Stimulated activated memory B cell treated with anti-CD40 and anti-IgM and Interleukin-4, amounts not matched to agents 10 μg/mL and 1 μg/mL and 100 μg/mL, for 72 hours (primary cell): ENCODE measurements at regions not wholly inside any gene's neighbourhood (a gene's known extent, or its start where the extent isn't known, plus 50 kb on each side); places are given as distances from the start of the nearest gene placed in this dataset.

Experiments
- ATAC-seq: fragments of 150-1000 bp; cut with Tn5 transposase; 2 replicates; pipeline ENCODE4 v1.10.0; 2021
- H3K27ac Mint-ChIP-seq: one replicate; pipeline ENCODE4 v1.8.0; 2022; ENCODE audit warnings: mild to moderate bottlenecking, mixed read lengths
- H3K27me3 Mint-ChIP-seq: one replicate; pipeline ENCODE4 v1.8.0; 2022; ENCODE audit warnings: mixed read lengths
- H3K36me3 Mint-ChIP-seq: one replicate; pipeline ENCODE4 v1.8.0; 2022; ENCODE audit warnings: mixed read lengths
- H3K4me1 Mint-ChIP-seq: one replicate; pipeline ENCODE4 v1.8.0; 2022; ENCODE audit warnings: mixed read lengths
- H3K4me3 Mint-ChIP-seq: one replicate; pipeline ENCODE4 v1.8.0; 2022; ENCODE audit warnings: mild to moderate bottlenecking, moderate library complexity, mixed read lengths
- H3K9me3 Mint-ChIP-seq: one replicate; pipeline ENCODE4 v1.8.0; 2022; ENCODE audit warnings: mixed read lengths

- Mint-ChIP-seq H3K36me3 (no peaks in the 10 kb centered on the region), H3K4me1 (peaks cover 23% of the 10 kb centered on the region), H3K4me3 (no peak overlapping the region), H3K9me3 (peaks cover 7% of the 10 kb centered on the region), H3K27ac (no peak overlapping the region), H3K27me3 (no peaks in the 10 kb centered on the region)
- ATAC-seq: no peak
Measured at GRCh38 chr6:14913931-14914330, 331.9 kb upstream of the JARID2 start.

GRCh38 chr6:14915888-14916832 lies 329.7 kb upstream of the JARID2 start:
- no peak for ATAC-seq
- no peak overlapping the region for H3K27ac Mint-ChIP-seq
- H3K9me3 Mint-ChIP-seq: peaks cover 6% of the 10 kb centered on the region
- H3K4me1 Mint-ChIP-seq: peaks cover 10% of the 10 kb centered on the region
- no peak overlapping the region for H3K4me3 Mint-ChIP-seq
- H3K27me3 Mint-ChIP-seq: no peaks in the 10 kb centered on the region
- no peaks in the 10 kb centered on the region for H3K36me3 Mint-ChIP-seq

- no peak overlapping the region for H3K27ac Mint-ChIP-seq
Measured at GRCh38 chr6:14917109-14917910, 328.6 kb upstream of the JARID2 start.

GRCh38 chr6:14918200-14918907 lies 327.5 kb upstream of the JARID2 start:
- Mint-ChIP-seq H3K27ac (no peak overlapping the region), H3K4me3 (no peak overlapping the region), H3K9me3 (no peaks in the 10 kb centered on the region), H3K27me3 (no peaks in the 10 kb centered on the region), H3K4me1 (peaks cover 12% of the 10 kb centered on the region), H3K36me3 (no peaks in the 10 kb centered on the region)
- ATAC-seq: no peak

More at GRCh38 chr6:14917109-14917910, 328.6 kb upstream of the JARID2 start:
- H3K9me3 Mint-ChIP-seq: no peaks in the 10 kb centered on the region
- no peaks in the 10 kb centered on the region for H3K27me3 Mint-ChIP-seq
- no peak overlapping the region for H3K4me3 Mint-ChIP-seq
- H3K4me1 Mint-ChIP-seq: peaks cover 7% of the 10 kb centered on the region
- H3K36me3 Mint-ChIP-seq: no peaks in the 10 kb centered on the region
- ATAC-seq: no peak

GRCh38 chr6:14919038-14919670 lies 326.7 kb upstream of the JARID2 start:
- ATAC-seq: no peak
- H3K27me3 Mint-ChIP-seq: no peaks in the 10 kb centered on the region
- no peak overlapping the region for H3K4me3 Mint-ChIP-seq
- H3K4me1 Mint-ChIP-seq: peaks cover 12% of the 10 kb centered on the region
- H3K27ac Mint-ChIP-seq: no peak overlapping the region
- no peaks in the 10 kb centered on the region for H3K9me3 Mint-ChIP-seq
- no peaks in the 10 kb centered on the region for H3K36me3 Mint-ChIP-seq

- H3K9me3 Mint-ChIP-seq: no peaks in the 10 kb centered on the region
- no peak overlapping the region for H3K27ac Mint-ChIP-seq
- ATAC-seq: no peak
- H3K27me3 Mint-ChIP-seq: no peaks in the 10 kb centered on the region
- H3K4me3 Mint-ChIP-seq: no peak overlapping the region
- peaks cover 12% of the 10 kb centered on the region for H3K4me1 Mint-ChIP-seq
- H3K36me3 Mint-ChIP-seq: no peaks in the 10 kb centered on the region
Measured at GRCh38 chr6:14920276-14920675, 325.6 kb upstream of the JARID2 start.

GRCh38 chr6:14921170-14921569 lies 324.7 kb upstream of the JARID2 start:
- no peak overlapping the region for H3K27ac Mint-ChIP-seq
- H3K4me1 Mint-ChIP-seq: peaks cover 12% of the 10 kb centered on the region
- no peaks in the 10 kb centered on the region for H3K36me3 Mint-ChIP-seq
- H3K4me3 Mint-ChIP-seq: no peak overlapping the region
- no peaks in the 10 kb centered on the region for H3K9me3 Mint-ChIP-seq
- ATAC-seq: no peak
- no peaks in the 10 kb centered on the region for H3K27me3 Mint-ChIP-seq

- peak overlapping the region; percentile 39 for H3K27ac Mint-ChIP-seq
- H3K4me3 Mint-ChIP-seq: no peak overlapping the region
- H3K27me3 Mint-ChIP-seq: no peaks in the 10 kb centered on the region
- H3K4me1 Mint-ChIP-seq: peaks cover 12% of the 10 kb centered on the region
- no peaks in the 10 kb centered on the region for H3K9me3 Mint-ChIP-seq
- ATAC-seq: peak; percentile 47
- H3K36me3 Mint-ChIP-seq: no peaks in the 10 kb centered on the region
Measured at GRCh38 chr6:14921878-14922671, 323.8 kb upstream of the JARID2 start.

- peaks cover 12% of the 10 kb centered on the region for H3K4me1 Mint-ChIP-seq
- ATAC-seq: no peak
- H3K27ac Mint-ChIP-seq: peak overlapping the region; percentile 39
- no peaks in the 10 kb centered on the region for H3K36me3 Mint-ChIP-seq
- H3K4me3 Mint-ChIP-seq: no peak overlapping the region
- no peaks in the 10 kb centered on the region for H3K27me3 Mint-ChIP-seq
- H3K9me3 Mint-ChIP-seq: no peaks in the 10 kb centered on the region
Measured at GRCh38 chr6:14922706-14923460, 323.0 kb upstream of the JARID2 start.

GRCh38 chr6:14924126-14925024 lies 321.5 kb upstream of the JARID2 start:
- Mint-ChIP-seq H3K27ac (no peak overlapping the region), H3K4me1 (peaks cover 17% of the 10 kb centered on the region), H3K36me3 (no peaks in the 10 kb centered on the region), H3K27me3 (no peaks in the 10 kb centered on the region), H3K9me3 (no peaks in the 10 kb centered on the region), H3K4me3 (no peak overlapping the region)
- no peak for ATAC-seq

- no peaks in the 10 kb centered on the region for H3K36me3 Mint-ChIP-seq
Measured at GRCh38 chr6:14925025-14925698, 320.7 kb upstream of the JARID2 start.

GRCh38 chr6:14925699-14926026 lies 320.2 kb upstream of the JARID2 start:
- ATAC-seq: no peak
- H3K4me1 Mint-ChIP-seq: peaks cover 24% of the 10 kb centered on the region
- no peak overlapping the region for H3K4me3 Mint-ChIP-seq
- H3K27me3 Mint-ChIP-seq: no peaks in the 10 kb centered on the region
- no peaks in the 10 kb centered on the region for H3K36me3 Mint-ChIP-seq
- H3K9me3 Mint-ChIP-seq: no peaks in the 10 kb centered on the region
- no peak overlapping the region for H3K27ac Mint-ChIP-seq

More at GRCh38 chr6:14925025-14925698, 320.7 kb upstream of the JARID2 start:
- H3K4me3 Mint-ChIP-seq: no peak overlapping the region
- no peak overlapping the region for H3K27ac Mint-ChIP-seq
- no peak for ATAC-seq
- H3K4me1 Mint-ChIP-seq: peaks cover 24% of the 10 kb centered on the region
- no peaks in the 10 kb centered on the region for H3K27me3 Mint-ChIP-seq
- no peaks in the 10 kb centered on the region for H3K9me3 Mint-ChIP-seq
